GM18951 (cell line): ENCODE measurements at regions not wholly inside any gene's neighbourhood (a gene's known extent, or its start where the extent isn't known, plus 50 kb on each side); places are given as distances from the start of the nearest gene placed in this dataset.

Experiments used
- POLR2A ChIP-seq: IDR thresholded peaks from 4 replicates; pipeline ENCODE4 v1.6.1; 2011; ENCODE audit warnings: mild to moderate bottlenecking; ENCODE audit not compliant: insufficient read length, insufficient read depth; ENCODE audit errors: extremely low read depth
- in situ Hi-C: fragments of 300-500 bp; cut with MboI; formaldehyde crosslinking; loops from one replicate; pipeline ENCODE4 v1.12.0; 2022; ENCODE audit warnings: low sequenced_read_pairs, mixed read lengths, inconsistent platforms; ENCODE audit not compliant: unreplicated experiment

GRCh38 chr5:36355516-36355915 is 53.8 kb upstream of the RANBP3L start:
- in situ Hi-C loops = no loop called here
- TF ChIP-seq POLR2A = no peak

GRCh38 chr5:36356915-36357314 is 55.2 kb upstream of the RANBP3L start:
- no peak for TF ChIP-seq POLR2A
- in situ Hi-C loops = no loop called here

- in situ Hi-C loops = no loop called here
- TF ChIP-seq POLR2A = no peak
Observed at GRCh38 chr5:36357391-36357975, 55.8 kb upstream of the RANBP3L start.

DNA sequence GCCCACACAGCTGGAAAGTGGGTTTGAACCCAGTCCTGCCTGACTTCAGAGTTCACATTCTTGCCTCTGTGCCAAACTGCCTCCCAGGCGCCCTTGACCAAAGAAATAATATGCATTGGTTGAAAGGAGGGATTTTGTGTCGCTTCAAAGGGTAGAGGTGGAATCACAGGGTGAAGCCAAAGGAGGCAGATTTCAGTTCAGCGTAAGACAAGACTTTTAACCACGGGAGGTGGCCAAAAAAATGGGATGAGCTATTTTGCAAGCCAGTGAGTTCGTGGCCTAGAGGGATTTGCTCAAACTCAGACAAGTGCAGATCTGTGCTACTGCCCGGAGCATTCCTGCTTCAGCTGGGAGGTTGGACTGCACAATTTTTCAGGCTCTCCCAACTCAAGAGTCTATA is 57.6 kb upstream of the RANBP3L start:
- TF ChIP-seq POLR2A = no peak
- in situ Hi-C loops = no loop called here

- in situ Hi-C loops = no loop called here
- TF ChIP-seq POLR2A = no peak
Observed at GRCh38 chr5:36360307-36360706, 58.6 kb upstream of the RANBP3L start.

GRCh38 chr5:36363101-36363500 is 61.4 kb upstream of the RANBP3L start:
- in situ Hi-C loops = no loop called here
- TF ChIP-seq POLR2A = no peak

- in situ Hi-C loops = no loop called here
- no peak for TF ChIP-seq POLR2A
Observed at GRCh38 chr5:36363744-36364143, 62.0 kb upstream of the RANBP3L start.

DNA sequence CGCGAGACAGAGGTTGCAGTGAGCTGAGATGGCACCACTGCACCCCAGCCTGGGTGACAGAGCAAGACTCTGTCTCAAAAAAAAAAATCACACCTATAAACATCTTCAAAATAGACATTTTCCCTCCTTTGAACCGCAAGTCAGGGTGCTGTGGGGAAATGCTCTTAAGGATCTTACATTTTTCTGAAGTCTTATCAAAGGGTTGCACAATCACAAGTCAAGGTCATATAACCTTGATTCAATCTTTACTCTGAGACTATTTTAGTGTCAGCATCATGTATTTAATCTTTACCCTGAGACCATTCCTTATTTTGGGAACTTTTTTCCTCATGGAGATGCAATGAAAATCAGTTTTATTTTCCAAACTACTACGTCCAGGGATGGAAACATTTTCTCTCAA is 62.8 kb upstream of the RANBP3L start:
- TF ChIP-seq POLR2A = no peak
- in situ Hi-C loops = no loop called here

- TF ChIP-seq POLR2A = no peak
Observed at GRCh38 chr5:36365896-36366295, 64.2 kb upstream of the RANBP3L start.

DNA sequence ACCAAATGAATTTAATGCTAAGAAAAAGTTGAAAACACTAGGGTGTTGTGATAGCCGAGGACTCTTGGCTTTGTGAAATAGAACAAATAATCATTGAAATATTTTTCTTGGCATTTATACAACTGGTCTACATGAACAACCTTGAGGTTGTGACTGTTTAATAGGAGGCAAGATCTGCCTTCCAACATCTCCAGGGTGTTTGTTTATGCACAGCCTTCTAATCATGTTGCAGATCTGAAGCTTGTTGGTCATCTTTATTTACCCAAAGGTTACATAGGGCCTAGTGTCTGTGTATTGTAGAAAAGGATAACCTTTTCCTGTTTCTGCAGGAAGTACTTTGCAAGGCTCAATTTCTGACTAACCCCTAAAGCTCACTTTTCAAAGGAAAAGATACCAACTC is 65.2 kb upstream of the RANBP3L start:
- no peak for TF ChIP-seq POLR2A
- in situ Hi-C loops = no loop called here

More at GRCh38 chr5:36365896-36366295, 64.2 kb upstream of the RANBP3L start:
- in situ Hi-C loops = no loop called here

- no peak for TF ChIP-seq POLR2A
- in situ Hi-C loops = no loop called here
Observed at GRCh38 chr5:36367524-36367923, 65.8 kb upstream of the RANBP3L start.

- TF ChIP-seq POLR2A = no peak
Observed at GRCh38 chr5:36369219-36369690, 67.6 kb upstream of the RANBP3L start.

GRCh38 chr5:36370073-36370472 is 68.4 kb upstream of the RANBP3L start:
- in situ Hi-C loops = no loop called here

More at GRCh38 chr5:36369219-36369690, 67.6 kb upstream of the RANBP3L start:
- in situ Hi-C loops = no loop called here

GRCh38 chr5:36371366-36371765 is 69.7 kb upstream of the RANBP3L start:
- in situ Hi-C loops = no loop called here
- TF ChIP-seq POLR2A = no peak

More at GRCh38 chr5:36370073-36370472, 68.4 kb upstream of the RANBP3L start:
- no peak for TF ChIP-seq POLR2A

GRCh38 chr5:36373527-36374086 is 71.9 kb upstream of the RANBP3L start:
- in situ Hi-C loops = no loop called here
- TF ChIP-seq POLR2A = no peak

DNA sequence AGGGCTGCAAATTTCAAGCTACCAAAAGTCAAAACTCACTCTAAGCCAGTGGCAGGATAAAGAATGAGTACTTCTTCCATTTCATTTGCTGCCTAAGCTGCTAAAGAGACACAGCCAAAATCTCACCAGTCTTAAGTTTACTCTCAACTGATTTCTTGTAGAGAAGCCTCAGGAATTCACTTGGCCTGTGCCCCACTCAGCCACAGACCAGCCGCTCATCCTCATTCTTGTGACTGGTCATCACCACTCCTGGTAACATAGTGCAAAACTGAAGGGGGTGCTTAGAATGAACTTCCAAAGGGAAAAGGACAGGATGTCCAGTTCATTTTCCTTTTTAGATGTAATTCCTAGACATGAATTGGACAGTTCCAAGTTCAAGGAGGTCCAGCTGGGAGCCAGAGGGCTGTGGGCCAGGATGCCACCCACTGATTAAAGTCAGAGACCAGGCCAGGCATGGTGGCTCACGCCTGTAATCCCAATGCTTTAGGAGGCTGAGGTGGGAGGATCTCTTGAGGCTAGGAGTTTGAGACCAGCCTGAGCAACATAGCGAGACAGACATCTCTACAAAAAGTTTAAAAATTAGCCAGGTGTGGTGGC is 72.7 kb upstream of the RANBP3L start:
- no peak for TF ChIP-seq POLR2A
- in situ Hi-C loops = no loop called here
